ENCODE measurements at regions not wholly inside any gene's neighbourhood (a gene's known extent, or its start where the extent isn't known, plus 50 kb on each side); places are given as distances from the start of the nearest gene placed in this dataset.
"Not testable (repeated sequence)": the region's sequence is repeated elsewhere in the genome, so short reads cannot be mapped to it uniquely, and the experiment has no call there.

DNA sequence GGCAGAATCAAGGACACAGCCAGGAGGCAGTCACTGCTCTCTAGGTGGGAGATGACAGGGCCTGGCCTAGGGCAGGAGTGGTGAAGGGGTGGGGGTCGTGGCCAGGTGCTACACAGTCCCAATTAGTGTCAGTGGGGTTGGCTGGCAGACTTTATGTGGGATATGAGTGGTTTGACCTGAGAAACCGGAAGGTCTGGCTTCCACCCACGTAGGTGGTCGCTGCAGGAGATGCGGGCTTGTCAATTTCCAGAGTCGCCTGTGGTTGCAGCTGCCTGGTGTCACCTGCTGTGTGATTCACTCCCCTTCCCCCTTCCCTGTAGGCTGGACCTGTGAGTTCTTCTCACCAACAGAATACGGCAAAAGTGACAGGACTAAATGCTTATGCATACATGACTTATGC is 124.3 kb downstream of the KLF6 start:
- peaks cover 3% of the 10 kb centered on the region for H3K4me1 Mint-ChIP-seq (ENCODE audit: low read depth)
- H3K27me3 Mint-ChIP-seq (ENCODE audit: low read depth) = peaks cover 13% of the 10 kb centered on the region
- no peaks in the 10 kb centered on the region for H3K36me3 Mint-ChIP-seq (ENCODE audit: low read depth)
- DNase-seq (ENCODE audit: low spot score) = no peak
- no peak overlapping the region for H3K27ac Mint-ChIP-seq
- no peaks in the 10 kb centered on the region for H3K9me3 Mint-ChIP-seq
- no peak overlapping the region for H3K4me3 Mint-ChIP-seq

DNA sequence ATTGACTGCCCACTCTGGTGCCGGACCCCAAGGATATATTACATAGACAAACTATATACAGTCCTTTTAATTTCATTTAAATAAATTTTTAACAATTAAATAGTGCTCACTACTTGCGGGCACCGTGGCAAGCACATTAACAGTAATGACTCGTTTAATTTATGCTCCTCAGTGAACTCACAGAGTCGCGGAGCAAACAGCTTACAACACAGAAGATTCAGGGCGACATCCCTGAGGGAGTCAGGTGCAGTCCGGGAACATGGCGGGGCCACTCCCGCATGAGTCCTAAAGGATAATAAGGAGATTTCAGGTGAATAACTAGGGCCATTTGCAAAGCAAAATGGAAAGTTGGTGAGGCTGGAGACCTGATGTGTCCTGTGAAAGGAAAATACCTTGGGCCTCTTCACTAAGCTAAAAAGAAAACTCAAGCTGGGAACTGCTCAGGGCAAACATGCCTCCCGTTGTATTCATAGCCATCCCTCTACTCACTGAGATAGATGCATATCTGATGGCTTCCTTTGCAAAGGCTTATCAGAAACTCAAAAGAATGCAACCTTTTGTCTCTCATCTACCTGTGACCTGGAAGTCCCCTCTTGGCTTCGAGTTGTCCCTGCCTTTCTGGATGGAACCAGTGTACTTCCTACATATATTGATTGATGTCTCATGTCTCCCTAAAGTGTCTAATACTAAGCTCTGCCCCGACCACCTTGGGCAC is 125.6 kb downstream of the KLF6 start:
- peaks cover 22% of the 10 kb centered on the region for H3K27me3 Mint-ChIP-seq (ENCODE audit: low read depth)
- no peaks in the 10 kb centered on the region for H3K36me3 Mint-ChIP-seq (ENCODE audit: low read depth)
- H3K9me3 Mint-ChIP-seq = no peaks in the 10 kb centered on the region
- DNase-seq (ENCODE audit: low spot score) = no peak
- peaks cover 13% of the 10 kb centered on the region for H3K4me1 Mint-ChIP-seq (ENCODE audit: low read depth)
- H3K27ac Mint-ChIP-seq = no peak overlapping the region
- H3K4me3 Mint-ChIP-seq = no peak overlapping the region

DNA sequence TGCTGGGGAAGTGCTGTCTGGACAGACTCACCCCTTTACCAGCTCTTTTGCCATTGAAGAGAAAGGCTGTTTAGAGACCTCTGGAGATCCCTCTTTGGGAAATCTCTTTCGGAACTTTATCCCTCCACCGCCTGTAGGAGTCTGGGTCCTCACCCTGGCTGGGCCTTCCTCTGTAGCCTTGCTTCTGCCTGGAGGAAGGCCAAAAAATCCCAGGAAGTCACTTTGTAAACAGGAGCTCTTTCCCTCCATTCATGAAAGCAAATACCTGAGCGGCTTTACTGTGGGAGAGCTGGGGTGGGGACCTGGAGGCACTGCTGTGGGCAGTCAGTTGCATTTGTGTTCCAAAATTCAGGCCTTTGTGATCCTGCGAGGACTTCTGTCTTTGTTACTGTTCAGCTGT is 126.2 kb downstream of the KLF6 start:
- no peak overlapping the region for H3K27ac Mint-ChIP-seq
- no peak overlapping the region for H3K4me3 Mint-ChIP-seq

DNA sequence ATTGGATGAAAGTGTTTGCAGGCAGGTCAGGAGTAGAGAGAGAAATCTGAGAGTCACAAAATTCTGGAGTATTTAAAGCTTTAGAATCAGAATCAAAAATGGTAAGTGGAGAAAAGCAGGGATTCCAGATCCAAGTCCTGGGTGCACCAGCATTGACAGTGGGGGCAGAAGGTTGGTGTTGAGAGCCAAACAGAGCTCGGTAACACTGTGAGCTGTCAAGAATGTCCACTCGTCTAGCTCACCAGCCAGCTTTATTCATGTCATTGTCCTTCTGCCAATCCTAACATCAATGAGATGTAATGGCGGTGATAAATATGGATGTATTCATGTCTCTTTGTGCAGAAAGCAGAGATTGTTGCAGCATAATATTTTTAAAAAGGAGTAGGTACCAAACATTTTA is 128.8 kb downstream of the KLF6 start:
- H3K4me1 Mint-ChIP-seq (ENCODE audit: low read depth) = peaks cover 21% of the 10 kb centered on the region
- H3K9me3 Mint-ChIP-seq = no peaks in the 10 kb centered on the region
- DNase-seq (ENCODE audit: low spot score) = no peak
- no peak overlapping the region for H3K4me3 Mint-ChIP-seq
- H3K27me3 Mint-ChIP-seq (ENCODE audit: low read depth) = peaks cover 27% of the 10 kb centered on the region
- no peak overlapping the region for H3K27ac Mint-ChIP-seq
- no peaks in the 10 kb centered on the region for H3K36me3 Mint-ChIP-seq (ENCODE audit: low read depth)

More for the DNA sequence above, 126.2 kb downstream of the KLF6 start:
- H3K9me3 Mint-ChIP-seq = no peaks in the 10 kb centered on the region
- DNase-seq (ENCODE audit: low spot score) = no peak
- H3K4me1 Mint-ChIP-seq (ENCODE audit: low read depth) = peaks cover 14% of the 10 kb centered on the region
- no peaks in the 10 kb centered on the region for H3K36me3 Mint-ChIP-seq (ENCODE audit: low read depth)
- peaks cover 22% of the 10 kb centered on the region for H3K27me3 Mint-ChIP-seq (ENCODE audit: low read depth)

DNA sequence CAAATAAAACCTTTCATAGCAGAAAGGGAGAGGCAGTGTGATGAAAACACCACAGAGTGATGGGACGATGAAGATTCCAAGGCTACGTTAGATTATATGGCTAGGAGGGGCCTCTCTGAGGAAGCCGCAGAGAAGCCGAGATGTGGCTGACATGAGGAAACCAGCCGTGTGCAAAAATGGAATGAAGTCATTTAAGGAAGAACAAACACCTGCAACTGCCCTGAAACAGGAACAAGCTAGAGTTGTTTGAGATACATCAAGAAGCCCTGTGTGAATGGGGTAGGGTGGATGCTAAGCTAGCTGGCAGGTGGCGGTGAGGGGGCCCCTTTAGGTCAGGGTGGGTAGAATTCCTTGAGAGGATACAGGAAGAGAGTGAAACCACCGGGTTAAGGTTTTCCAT is 129.5 kb downstream of the KLF6 start:
- H3K4me1 Mint-ChIP-seq (ENCODE audit: low read depth) = peaks cover 21% of the 10 kb centered on the region
- no peak overlapping the region for H3K4me3 Mint-ChIP-seq
- H3K27me3 Mint-ChIP-seq (ENCODE audit: low read depth) = peaks cover 29% of the 10 kb centered on the region
- no peaks in the 10 kb centered on the region for H3K36me3 Mint-ChIP-seq (ENCODE audit: low read depth)
- H3K9me3 Mint-ChIP-seq = no peaks in the 10 kb centered on the region
- H3K27ac Mint-ChIP-seq = no peak overlapping the region
- no peak for DNase-seq (ENCODE audit: low spot score)

DNA sequence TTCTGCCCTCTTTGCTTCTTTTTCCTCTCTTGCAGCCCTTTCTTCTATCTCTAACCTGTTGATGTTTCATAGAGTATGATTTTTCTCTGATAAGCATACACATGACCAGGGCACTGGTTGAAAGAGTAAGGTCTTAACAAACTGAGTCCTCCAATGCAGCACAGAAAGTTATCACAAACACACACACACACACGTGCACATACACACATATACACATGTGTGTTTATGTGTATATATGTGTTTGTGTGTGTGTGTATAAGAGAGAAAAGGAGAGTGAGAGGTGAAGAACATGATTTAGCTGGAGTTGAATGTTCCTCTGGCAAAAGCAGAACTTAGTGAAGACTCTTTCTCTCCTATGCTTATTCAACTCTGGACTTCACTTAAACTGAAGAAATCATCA is 130.0 kb downstream of the KLF6 start:
- H3K9me3 Mint-ChIP-seq = no peaks in the 10 kb centered on the region
- DNase-seq (ENCODE audit: low spot score) = no peak
- no peak overlapping the region for H3K27ac Mint-ChIP-seq
- H3K27me3 Mint-ChIP-seq (ENCODE audit: low read depth) = peaks cover 34% of the 10 kb centered on the region
- no peaks in the 10 kb centered on the region for H3K36me3 Mint-ChIP-seq (ENCODE audit: low read depth)
- H3K4me1 Mint-ChIP-seq (ENCODE audit: low read depth) = peaks cover 21% of the 10 kb centered on the region
- no peak overlapping the region for H3K4me3 Mint-ChIP-seq

DNA sequence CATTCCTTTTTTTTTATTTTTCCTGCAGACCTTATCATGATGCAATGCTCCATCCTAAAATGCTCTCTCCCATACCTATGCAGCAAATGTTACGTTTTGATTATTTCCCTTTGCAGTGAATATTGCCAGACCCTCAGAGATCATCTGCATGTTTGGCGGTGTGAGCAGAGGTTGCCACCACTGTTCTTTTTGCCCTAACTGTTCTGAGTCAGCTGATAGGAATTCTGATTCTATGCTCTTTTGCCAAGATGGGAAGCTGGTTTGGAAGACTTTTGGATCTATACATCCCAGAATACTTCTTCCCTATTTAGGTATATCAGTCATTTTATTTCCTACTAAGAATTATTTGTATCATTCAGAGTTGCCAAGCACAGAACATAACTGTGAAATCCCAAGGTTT is 130.5 kb downstream of the KLF6 start:
- no peaks in the 10 kb centered on the region for H3K9me3 Mint-ChIP-seq
- H3K27ac Mint-ChIP-seq = no peak overlapping the region
- peak overlapping the region; percentile 22 for H3K4me3 Mint-ChIP-seq
- H3K36me3 Mint-ChIP-seq (ENCODE audit: low read depth) = no peaks in the 10 kb centered on the region
- peaks cover 21% of the 10 kb centered on the region for H3K4me1 Mint-ChIP-seq (ENCODE audit: low read depth)
- H3K27me3 Mint-ChIP-seq (ENCODE audit: low read depth) = peaks cover 37% of the 10 kb centered on the region
- DNase-seq (ENCODE audit: low spot score) = no peak

DNA sequence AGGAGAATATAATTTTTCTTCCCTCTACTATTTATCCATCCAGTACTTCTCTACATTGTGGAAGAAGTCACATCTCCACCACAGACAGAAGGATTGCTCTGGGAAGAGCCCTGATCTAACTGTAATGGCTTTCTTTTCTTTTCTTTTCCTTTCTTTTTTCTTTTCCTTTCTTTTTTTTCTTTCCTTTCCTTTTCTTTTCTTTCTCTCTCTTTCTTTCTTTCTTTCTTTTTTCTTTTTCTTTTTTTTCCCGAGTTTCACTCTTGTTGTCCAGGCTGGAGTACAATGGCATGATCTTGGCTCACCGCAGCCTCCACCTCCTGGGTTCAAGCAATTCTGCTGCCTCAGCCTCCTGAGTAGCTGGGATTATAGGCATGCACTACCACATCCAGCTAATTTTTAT is 131.7 kb downstream of the KLF6 start:
- H3K36me3 Mint-ChIP-seq (ENCODE audit: low read depth); H3K9me3 Mint-ChIP-seq; H3K27ac Mint-ChIP-seq; DNase-seq (ENCODE audit: low spot score): not testable (repeated sequence)
- H3K4me1 Mint-ChIP-seq (ENCODE audit: low read depth) = peaks cover 21% of the 10 kb centered on the region
- peaks cover 42% of the 10 kb centered on the region for H3K27me3 Mint-ChIP-seq (ENCODE audit: low read depth)
- H3K4me3 Mint-ChIP-seq = peak overlapping the region; percentile 77

DNA sequence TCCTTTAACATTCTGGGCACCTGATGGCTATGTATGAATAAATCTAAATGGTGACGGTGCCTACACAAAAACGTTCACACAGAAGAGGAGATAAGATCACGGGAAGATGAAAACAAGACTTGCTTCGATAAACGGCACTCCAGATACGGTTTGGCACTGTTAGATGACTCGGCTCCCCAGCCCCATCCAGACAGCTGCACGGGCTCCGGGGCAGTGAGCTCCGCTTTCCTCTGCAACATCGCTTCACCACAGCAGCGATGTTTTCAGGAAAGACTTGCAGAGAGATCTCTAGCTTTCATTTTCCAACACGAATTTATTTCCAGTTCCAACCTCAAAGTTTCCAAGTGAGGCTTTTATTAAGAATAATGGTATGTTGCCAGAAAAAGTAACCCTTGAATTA is 132.1 kb downstream of the KLF6 start:
- peak overlapping the region; percentile 77 for H3K4me3 Mint-ChIP-seq
- H3K36me3 Mint-ChIP-seq (ENCODE audit: low read depth) = no peaks in the 10 kb centered on the region
- DNase-seq (ENCODE audit: low spot score) = peak; percentile 39
- H3K27ac Mint-ChIP-seq = no peak overlapping the region
- H3K9me3 Mint-ChIP-seq = no peaks in the 10 kb centered on the region
- peaks cover 42% of the 10 kb centered on the region for H3K27me3 Mint-ChIP-seq (ENCODE audit: low read depth)
- H3K4me1 Mint-ChIP-seq (ENCODE audit: low read depth) = peaks cover 21% of the 10 kb centered on the region

DNA sequence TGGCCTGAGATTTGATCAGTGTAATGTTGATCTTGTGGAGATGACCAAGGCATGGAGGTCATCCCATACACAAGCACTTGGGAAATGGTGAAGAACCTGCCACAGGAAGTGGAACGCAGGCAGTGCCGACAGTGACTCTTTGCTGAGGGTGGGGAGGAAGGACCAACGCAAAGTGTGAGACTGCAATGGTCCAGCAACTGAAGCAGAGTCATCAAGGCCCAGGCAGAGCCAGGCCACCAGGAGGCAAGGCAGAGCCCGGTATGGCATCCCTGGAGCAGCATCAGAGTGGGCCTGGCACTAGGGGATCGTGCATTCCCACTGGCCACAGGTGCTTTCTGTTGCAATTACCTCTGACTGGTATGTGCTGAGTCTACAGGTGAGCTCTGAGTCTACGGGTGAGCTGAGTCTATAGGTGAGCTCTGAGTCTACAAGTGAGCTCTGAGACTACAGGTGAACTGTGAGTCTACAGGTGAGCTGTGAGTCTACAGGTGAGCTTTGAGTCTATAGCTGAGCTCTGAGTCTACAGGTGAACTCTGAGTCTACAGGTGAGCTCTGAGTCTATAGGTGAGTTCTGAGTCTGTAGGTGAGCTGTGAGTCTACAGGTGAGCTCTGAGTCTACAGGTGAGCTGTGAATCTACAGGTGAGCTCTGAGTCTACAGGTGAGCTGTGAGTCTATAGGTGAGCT is 132.9 kb downstream of the KLF6 start:
- Mint-ChIP-seq H3K9me3 (no peaks in the 10 kb centered on the region), H3K4me1 (ENCODE audit: low read depth) (peaks cover 21% of the 10 kb centered on the region), H3K27me3 (ENCODE audit: low read depth) (peaks cover 41% of the 10 kb centered on the region), H3K27ac (no peak overlapping the region), H3K4me3 (no peak overlapping the region), H3K36me3 (ENCODE audit: low read depth) (no peaks in the 10 kb centered on the region)
- no peak for DNase-seq (ENCODE audit: low spot score)

DNA sequence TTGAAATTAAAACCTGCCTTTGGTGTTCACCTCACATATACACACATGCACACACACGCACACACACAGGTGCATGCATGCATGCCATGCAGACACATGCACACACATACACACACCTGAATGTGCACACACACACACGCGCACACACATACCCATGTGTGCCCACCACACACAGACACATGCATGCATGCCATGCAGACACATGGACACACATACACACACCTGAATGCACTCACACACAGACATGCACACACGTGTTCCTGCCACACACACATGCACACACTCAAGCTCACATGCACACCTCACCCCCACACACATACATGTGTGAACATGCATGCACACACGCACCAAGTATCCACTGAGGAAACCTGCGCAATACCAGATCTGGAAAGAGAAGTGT is 136.4 kb downstream of the KLF6 start:
- H3K4me3 Mint-ChIP-seq = no peak overlapping the region

DNA sequence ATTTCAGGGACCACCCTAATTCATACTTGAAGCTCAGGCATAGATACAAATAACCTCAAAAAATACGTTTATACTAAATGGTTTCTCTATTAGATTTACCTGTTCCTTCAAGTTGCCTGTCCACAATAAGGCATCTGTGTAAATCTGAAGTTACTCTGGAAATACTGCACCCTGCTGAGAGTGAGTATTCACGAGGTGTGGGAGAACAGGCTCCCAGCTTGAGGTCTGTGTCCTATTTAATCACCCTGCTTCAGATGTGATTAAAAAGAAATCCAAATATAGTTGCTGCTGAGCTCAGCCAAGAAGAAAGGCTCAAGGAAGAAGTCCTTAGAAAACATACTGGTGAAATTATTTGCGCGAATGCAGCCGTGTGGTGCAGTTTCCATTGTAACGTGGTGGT is 136.8 kb downstream of the KLF6 start:
- Mint-ChIP-seq H3K4me1 (ENCODE audit: low read depth) (peaks cover 5% of the 10 kb centered on the region), H3K36me3 (ENCODE audit: low read depth) (no peaks in the 10 kb centered on the region), H3K27ac (no peak overlapping the region), H3K4me3 (no peak overlapping the region), H3K9me3 (no peaks in the 10 kb centered on the region), H3K27me3 (ENCODE audit: low read depth) (peaks cover 27% of the 10 kb centered on the region)
- DNase-seq (ENCODE audit: low spot score) = no peak

More for the DNA sequence above, 136.4 kb downstream of the KLF6 start:
- Mint-ChIP-seq H3K27ac (no peak overlapping the region), H3K27me3 (ENCODE audit: low read depth) (peaks cover 26% of the 10 kb centered on the region), H3K4me1 (ENCODE audit: low read depth) (peaks cover 8% of the 10 kb centered on the region), H3K9me3 (no peaks in the 10 kb centered on the region), H3K36me3 (ENCODE audit: low read depth) (no peaks in the 10 kb centered on the region)
- DNase-seq (ENCODE audit: low spot score) = no peak

DNA sequence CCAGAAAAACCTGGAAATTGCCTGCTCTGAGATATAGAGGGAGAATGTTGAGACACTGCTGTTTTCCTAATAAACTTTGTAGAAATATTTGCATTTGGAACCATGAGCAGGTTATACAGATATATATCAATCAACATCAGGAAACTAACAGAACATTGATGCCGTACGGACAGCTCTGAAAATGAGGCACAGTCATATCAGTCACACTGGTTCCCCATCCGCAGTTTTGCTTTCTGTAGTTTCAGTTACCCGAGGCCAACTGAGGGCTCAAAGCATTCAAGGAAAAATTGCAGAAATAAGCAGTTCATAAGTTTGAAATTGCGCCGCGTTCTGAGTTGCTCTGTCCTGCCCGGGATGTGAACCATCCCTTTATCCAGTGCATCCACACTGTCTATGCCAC is 137.9 kb downstream of the KLF6 start:
- no peak for DNase-seq (ENCODE audit: low spot score)
- peaks cover 31% of the 10 kb centered on the region for H3K27me3 Mint-ChIP-seq (ENCODE audit: low read depth)

DNA sequence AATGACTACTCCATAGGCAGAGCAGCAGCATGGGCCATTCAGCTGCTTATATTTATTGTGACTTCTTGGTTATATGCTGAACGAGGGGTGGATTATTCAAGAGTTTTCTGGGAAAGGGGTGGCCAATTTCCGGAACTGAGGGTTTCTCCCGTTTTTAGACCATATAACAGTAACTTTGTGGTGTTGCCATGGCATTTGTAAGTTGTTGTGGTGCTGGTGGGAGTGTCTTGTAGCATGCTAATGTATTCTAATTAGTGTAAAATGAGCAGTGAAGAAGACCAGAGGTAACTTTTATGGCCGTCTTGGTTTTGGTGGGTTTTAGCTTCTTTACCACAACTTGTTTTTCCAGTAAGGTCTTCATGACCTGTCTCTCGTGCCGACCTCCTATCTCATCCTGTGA is 139.6 kb downstream of the KLF6 start:
- Mint-ChIP-seq H3K27me3 (ENCODE audit: low read depth) (peaks cover 22% of the 10 kb centered on the region), H3K4me3 (no peak overlapping the region), H3K4me1 (ENCODE audit: low read depth) (no peaks in the 10 kb centered on the region), H3K9me3 (peaks cover 6% of the 10 kb centered on the region), H3K36me3 (ENCODE audit: low read depth) (no peaks in the 10 kb centered on the region), H3K27ac (no peak overlapping the region)
- DNase-seq (ENCODE audit: low spot score) = no peak

More for the DNA sequence above, 137.9 kb downstream of the KLF6 start:
- Mint-ChIP-seq H3K27ac (no peak overlapping the region), H3K4me1 (ENCODE audit: low read depth) (no peaks in the 10 kb centered on the region), H3K9me3 (peaks cover 4% of the 10 kb centered on the region), H3K4me3 (no peak overlapping the region), H3K36me3 (ENCODE audit: low read depth) (no peaks in the 10 kb centered on the region)
